OCI-LY3 (cell line): ENCODE measurements at regions not wholly inside any gene's neighbourhood (a gene's known extent, or its start where the extent isn't known, plus 50 kb on each side); places are given as distances from the start of the nearest gene placed in this dataset.

ENCODE experiments used
- EZH2phosphoT487 ChIP-seq: fragments of 200-600 bp; shearing (Covaris generic); IDR thresholded peaks from 2 replicates; pipeline ENCODE4 v1.6.1; 2018; ENCODE audit warnings: antibody characterized with exemption, mixed run types, low read depth
- TF ChIP-seq, protein P1 (sequence below): fragments of 200-600, 300-600 bp; sonication (generic); IDR thresholded peaks from 2 replicates; pipeline ENCODE4 v1.5.1; 2014; ENCODE audit warnings: antibody characterized with exemption, low read length, low read depth

DNA sequence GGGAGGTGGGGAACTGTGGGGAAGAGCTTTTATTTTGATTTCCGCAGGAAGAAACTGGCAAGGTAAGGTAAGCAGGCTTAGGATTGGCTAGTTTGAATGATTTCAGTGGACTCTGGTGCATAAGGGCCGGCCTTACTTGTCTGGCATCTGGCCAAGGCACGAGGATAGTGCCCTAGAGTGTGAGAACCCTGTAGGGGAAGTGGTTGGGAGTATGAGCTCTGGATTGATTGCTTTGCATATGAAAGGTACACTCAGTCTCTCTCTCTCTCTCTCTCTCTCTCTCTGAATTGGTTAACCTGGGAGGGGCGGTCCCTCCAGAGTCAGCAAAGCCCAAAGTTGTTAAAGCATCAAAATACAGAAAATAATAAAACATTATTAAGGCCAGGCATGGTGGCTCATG is 463.0 kb downstream of the SIPA1L2 start:
- TF ChIP-seq, protein P1, sequence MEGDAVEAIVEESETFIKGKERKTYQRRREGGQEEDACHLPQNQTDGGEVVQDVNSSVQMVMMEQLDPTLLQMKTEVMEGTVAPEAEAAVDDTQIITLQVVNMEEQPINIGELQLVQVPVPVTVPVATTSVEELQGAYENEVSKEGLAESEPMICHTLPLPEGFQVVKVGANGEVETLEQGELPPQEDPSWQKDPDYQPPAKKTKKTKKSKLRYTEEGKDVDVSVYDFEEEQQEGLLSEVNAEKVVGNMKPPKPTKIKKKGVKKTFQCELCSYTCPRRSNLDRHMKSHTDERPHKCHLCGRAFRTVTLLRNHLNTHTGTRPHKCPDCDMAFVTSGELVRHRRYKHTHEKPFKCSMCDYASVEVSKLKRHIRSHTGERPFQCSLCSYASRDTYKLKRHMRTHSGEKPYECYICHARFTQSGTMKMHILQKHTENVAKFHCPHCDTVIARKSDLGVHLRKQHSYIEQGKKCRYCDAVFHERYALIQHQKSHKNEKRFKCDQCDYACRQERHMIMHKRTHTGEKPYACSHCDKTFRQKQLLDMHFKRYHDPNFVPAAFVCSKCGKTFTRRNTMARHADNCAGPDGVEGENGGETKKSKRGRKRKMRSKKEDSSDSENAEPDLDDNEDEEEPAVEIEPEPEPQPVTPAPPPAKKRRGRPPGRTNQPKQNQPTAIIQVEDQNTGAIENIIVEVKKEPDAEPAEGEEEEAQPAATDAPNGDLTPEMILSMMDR: no peak
- no peak for TF ChIP-seq EZH2phosphoT487
